T47D (cell line): ENCODE measurements at regions not wholly inside any gene's neighbourhood (a gene's known extent, or its start where the extent isn't known, plus 50 kb on each side); places are given as distances from the start of the nearest gene placed in this dataset.
"Not testable (repeated sequence)": the region's sequence is repeated elsewhere in the genome, so short reads cannot be mapped to it uniquely, and the experiment has no call there.

Experiments used
- DNase-seq, 2 experiments: peaks; one replicate each; pipeline versions ENCODE4 v3.0.0 to v3.0.0-alpha.2; 2011 to 2012; ENCODE audit warnings: low read depth in 1 of 2, low spot score in 1 of 2
- JUND ChIP-seq: IDR thresholded peaks from 2 replicates; pipeline ENCODE4 v1.6.1; 2012; ENCODE audit warnings: low read depth
- in situ Hi-C: cut with HindIII; loops from 2 replicates; pipeline ENCODE4 v1.10.0; 2016; ENCODE audit warnings: low sequenced_read_pairs, low pct_unique_long_range_greater_than_20kb

DNA sequence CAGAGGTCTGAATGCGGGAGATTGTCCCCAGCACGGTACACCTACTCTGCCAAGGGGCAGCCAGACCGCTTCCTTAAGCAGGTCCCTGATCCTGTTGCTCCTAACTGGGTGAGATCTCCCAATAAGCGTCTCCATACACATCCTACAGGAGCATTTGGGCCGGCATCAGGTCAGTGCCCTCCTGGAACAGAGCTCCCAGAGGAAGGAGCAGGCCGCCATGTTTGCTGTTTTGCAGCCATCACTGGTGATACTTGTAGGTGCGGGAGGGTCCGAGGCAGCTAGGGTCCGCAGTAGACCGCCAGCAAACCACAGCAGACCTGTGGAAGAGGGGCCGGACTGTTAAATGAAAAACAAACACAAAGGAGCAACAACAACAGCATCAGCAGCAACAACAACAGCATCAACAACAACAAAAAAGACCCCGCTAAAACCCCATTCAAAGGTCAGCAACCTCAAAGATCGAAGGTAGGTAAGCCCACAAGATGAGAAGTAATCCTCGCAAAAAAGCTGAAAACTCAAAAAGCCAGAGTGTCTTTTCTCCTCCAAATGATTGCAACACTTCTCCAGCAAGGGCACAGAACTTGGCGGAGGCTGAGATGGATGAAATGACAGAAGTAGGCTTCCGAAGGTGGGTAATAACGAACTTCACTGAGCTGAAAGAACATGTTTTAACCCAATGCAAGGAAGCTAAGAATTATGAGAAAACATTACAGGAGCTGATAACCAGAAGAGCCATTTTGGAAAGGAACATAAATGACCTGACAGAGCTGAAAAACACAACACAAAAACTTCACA is 79.0 kb upstream of the CDH7 start:
- DNase-seq: no peak
- no peak for TF ChIP-seq JUND

GRCh38 chr18:65670145-65670544 is 80.7 kb upstream of the CDH7 start:
- in situ Hi-C loops: not testable (repeated sequence)

More for the DNA sequence above, 79.0 kb upstream of the CDH7 start:
- in situ Hi-C loops: no loop called here

GRCh38 chr18:65661391-65661790 is 89.4 kb upstream of the CDH7 start:
- DNase-seq: no peak
- no peak for TF ChIP-seq JUND
- in situ Hi-C loops: no loop called here

More at GRCh38 chr18:65670145-65670544, 80.7 kb upstream of the CDH7 start:
- DNase-seq: not testable (repeated sequence)

DNA sequence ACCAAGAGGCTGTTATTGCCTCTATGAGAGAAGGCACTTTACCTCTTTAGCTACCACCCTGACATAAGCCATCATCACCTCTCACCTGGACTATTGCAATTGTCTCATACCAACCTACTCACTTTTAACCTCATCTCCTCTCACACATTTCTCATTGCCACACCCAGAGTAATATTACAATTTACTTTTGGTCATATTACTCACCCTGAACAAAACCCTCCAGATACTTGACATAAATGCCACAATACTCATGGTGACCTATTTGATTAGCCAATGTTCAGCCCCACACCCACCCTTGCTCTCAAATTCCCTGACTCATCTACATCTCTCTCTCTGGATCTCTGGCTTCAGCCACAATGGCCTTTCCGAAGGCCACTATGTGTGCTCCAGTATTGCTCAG is 90.9 kb upstream of the CDH7 start:
- in situ Hi-C loops: no loop called here
- TF ChIP-seq JUND: no peak
- no peak for DNase-seq

GRCh38 chr18:65659312-65659711 is 91.5 kb upstream of the CDH7 start:
- in situ Hi-C loops: no loop called here
- no peak for TF ChIP-seq JUND
- DNase-seq: no peak

DNA sequence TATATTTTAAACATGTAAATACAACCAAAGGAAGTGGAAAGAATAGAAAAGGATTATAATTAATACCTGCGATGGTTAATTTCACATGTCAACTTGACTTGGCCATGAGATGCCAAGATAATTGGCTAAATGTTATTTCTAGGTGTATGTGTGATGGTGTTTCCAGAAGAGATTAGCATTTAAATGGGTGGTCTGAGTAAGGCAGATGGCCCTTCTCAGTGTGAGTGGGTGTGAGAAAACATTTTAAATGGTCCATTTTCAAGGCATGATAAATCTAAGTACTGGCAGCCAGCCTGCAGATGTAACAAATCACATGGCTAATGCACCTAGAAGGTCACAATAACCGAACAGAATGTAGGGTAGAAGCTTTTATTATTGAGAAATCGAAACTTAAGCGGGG is 99.6 kb upstream of the CDH7 start:
- no peak for DNase-seq
- in situ Hi-C loops: no loop called here
- TF ChIP-seq JUND: no peak

- in situ Hi-C loops: no loop called here
- DNase-seq: no peak
Measured at GRCh38 chr18:65632236-65632635, 118.6 kb upstream of the CDH7 start.

GRCh38 chr18:65631766-65632165 is 119.0 kb upstream of the CDH7 start:
- DNase-seq: no peak
- no peak for TF ChIP-seq JUND
- in situ Hi-C loops: no loop called here

More at GRCh38 chr18:65632236-65632635, 118.6 kb upstream of the CDH7 start:
- TF ChIP-seq JUND: no peak

DNA sequence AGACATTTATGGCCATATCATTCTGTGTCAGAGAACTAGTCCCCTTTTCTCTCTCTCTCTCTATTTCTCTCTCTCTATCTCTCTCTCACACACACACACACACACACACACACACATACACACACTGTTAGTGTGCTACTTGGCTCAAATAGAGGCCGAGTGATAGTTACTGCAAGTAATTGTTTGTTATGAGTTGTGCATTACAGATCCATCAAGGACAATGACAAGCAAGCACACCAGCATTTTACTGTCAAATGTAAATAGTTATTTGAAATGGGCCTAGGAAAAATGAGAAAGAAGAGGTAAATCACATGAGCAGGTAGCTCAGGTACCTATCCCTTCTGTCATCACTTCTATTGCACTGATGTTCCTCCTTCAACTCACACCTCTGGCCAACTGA is 122.4 kb upstream of the CDH7 start:
- TF ChIP-seq JUND: no peak
- DNase-seq: no peak
- in situ Hi-C loops: no loop called here

DNA sequence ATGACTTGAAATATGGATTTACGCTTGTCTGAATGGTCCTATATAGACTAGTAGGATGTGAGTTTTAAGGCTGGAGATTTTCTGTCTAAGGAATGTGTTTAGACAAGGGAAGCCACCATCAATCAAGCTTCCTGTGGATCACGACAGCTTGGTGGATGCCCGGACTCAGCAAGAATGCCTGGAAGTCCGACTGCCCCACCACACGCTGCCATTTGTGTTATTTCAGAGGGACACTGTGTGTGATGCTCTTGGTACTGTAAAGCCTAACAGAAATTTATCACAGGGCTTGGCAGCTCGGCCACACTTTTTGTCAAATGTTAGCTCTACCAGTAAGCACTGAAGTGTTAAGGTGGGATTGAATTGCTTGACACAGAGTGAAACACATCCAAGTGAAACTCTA is 127.1 kb upstream of the CDH7 start:
- in situ Hi-C loops: no loop called here

DNA sequence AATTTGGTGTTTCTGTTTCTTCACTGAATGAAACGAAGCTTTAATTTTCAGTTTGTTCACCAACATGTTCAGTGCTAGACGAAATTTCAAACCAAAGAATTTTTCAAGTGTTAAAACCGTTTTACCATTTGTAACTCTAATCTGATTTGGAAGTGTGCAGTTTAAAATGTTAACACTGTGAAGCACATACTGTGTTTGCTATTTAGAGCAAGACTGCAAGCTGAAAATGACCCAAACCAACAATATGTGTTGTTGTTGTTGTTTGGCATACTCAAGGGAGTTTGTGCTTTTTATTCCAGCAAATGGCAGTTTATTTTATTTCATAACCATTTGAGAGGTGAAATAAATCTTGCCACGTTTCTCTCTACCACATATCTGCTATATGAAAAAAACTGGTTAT is 128.4 kb upstream of the CDH7 start:
- no peak for DNase-seq
- in situ Hi-C loops: no loop called here
- no peak for TF ChIP-seq JUND

More for the DNA sequence above, 127.1 kb upstream of the CDH7 start:
- no peak for DNase-seq
- TF ChIP-seq JUND: no peak

- DNase-seq: no peak
- in situ Hi-C loops: no loop called here
- no peak for TF ChIP-seq JUND
Measured at GRCh38 chr18:65620076-65620696, 130.6 kb upstream of the CDH7 start.

GRCh38 chr18:65610939-65611338 is 139.9 kb upstream of the CDH7 start:
- no peak for TF ChIP-seq JUND
- DNase-seq: no peak
- in situ Hi-C loops: no loop called here
